NB4 (cell line): ENCODE measurements at regions not wholly inside any gene's neighbourhood (a gene's known extent, or its start where the extent isn't known, plus 50 kb on each side); places are given as distances from the start of the nearest gene placed in this dataset.

Source experiments
- CTCF ChIP-seq: IDR thresholded peaks from one replicate; pipeline ENCODE4 v1.5.1; 2012; ENCODE audit warnings: low read depth, low read length
- POLR2A ChIP-seq: IDR thresholded peaks from 2 replicates; pipeline ENCODE4 v1.6.1; 2011; ENCODE audit warnings: mild to moderate bottlenecking; ENCODE audit not compliant: insufficient read length; ENCODE audit errors: extremely low read depth

- TF ChIP-seq CTCF: no peak
- TF ChIP-seq POLR2A: no peak
Measured at GRCh38 chr2:2528846-2529245, 197.8 kb upstream of the MYT1L start.
